Memory B cell (primary cell): ENCODE measurements at regions not wholly inside any gene's neighbourhood (a gene's known extent, or its start where the extent isn't known, plus 50 kb on each side); places are given as distances from the start of the nearest gene placed in this dataset.

Experiments used
- ATAC-seq: fragments of 150-1000 bp; cut with Tn5 transposase; 2 replicates; pipeline ENCODE4 v1.10.0; 2021; ENCODE audit warnings: low read depth, mild to moderate bottlenecking, moderate library complexity
- DNase-seq, 2 donors: peaks; one replicate each; pipeline ENCODE4 v3.0.0; 2022; ENCODE audit warnings: low spot score in 2 of 2
- H3K27ac Mint-ChIP-seq: one replicate; pipeline ENCODE4 v1.8.0; 2022; ENCODE audit warnings: mild to moderate bottlenecking, moderate library complexity, mixed read lengths
- H3K27me3 Mint-ChIP-seq: one replicate; pipeline ENCODE4 v1.8.0; 2022; ENCODE audit warnings: mixed read lengths
- H3K36me3 Mint-ChIP-seq: one replicate; pipeline ENCODE4 v1.8.0; 2022; ENCODE audit warnings: mild to moderate bottlenecking, mixed read lengths
- H3K4me1 Mint-ChIP-seq: one replicate; pipeline ENCODE4 v1.8.0; 2022; ENCODE audit warnings: mixed read lengths
- H3K4me3 Mint-ChIP-seq: one replicate; pipeline ENCODE4 v1.8.0; 2022; ENCODE audit warnings: mild to moderate bottlenecking, moderate library complexity, mixed read lengths
- H3K9me3 Mint-ChIP-seq: one replicate; pipeline ENCODE4 v1.8.0; 2022; ENCODE audit warnings: mixed read lengths

- Mint-ChIP-seq H3K4me1 (no peaks in the 10 kb centered on the region), H3K27me3 (peaks cover 4% of the 10 kb centered on the region), H3K36me3 (no peaks in the 10 kb centered on the region), H3K9me3 (no peaks in the 10 kb centered on the region), H3K4me3 (no peak overlapping the region), H3K27ac (no peak overlapping the region)
- DNase-seq (no peak), ATAC-seq (no peak)
These were observed 131.6 kb downstream of the HMX1 start for GRCh38 chr4:8739820-8740665.

DNA sequence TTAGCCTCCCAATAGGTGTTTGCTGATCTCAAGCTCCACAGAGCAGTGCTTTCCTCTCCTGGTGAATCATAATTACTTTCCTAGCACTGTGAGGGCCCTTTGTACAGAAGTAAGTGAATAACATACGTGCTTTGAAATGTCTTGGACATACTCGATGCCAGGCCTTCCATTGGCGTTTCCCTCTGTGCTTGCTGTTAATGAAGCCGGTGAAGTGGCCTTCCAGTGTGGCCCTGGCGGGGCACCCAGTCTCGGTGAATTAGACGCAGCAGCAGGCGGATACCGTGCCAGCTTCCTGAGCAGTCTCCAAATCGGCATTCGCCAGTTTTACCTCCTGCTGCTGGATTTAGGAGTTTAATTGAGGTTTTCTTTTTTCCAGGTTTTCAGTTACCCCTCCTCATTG, 132.3 kb downstream of the HMX1 start:
- no peak for ATAC-seq
- Mint-ChIP-seq H3K27ac (no peak overlapping the region), H3K4me1 (no peaks in the 10 kb centered on the region), H3K9me3 (peaks cover 2% of the 10 kb centered on the region), H3K27me3 (peaks cover 3% of the 10 kb centered on the region), H3K4me3 (no peak overlapping the region), H3K36me3 (no peaks in the 10 kb centered on the region)
- DNase-seq, result no peak

DNA sequence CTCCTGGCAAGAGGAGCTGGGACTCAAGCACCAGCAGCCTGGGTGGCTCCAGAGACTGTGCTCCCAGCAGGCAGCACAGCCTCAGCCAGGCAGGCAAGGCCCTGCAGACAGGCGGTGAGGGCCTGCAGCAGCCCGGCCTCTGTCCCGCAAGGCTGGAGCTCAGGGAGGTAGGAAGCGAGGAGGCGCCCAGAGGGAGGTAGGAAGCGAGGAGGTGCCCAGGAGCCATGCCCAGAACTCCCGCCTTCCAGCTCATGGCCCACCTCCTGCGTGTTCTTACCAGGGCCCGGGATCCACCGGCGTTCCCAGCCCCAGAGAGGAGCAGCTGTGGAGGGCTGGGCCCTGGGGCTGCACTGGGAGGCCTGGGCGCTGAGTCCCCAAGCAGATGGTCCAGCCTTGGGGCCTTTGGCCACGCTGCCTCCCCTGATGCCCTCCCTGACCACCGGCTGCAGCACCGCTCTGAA, 133.1 kb downstream of the HMX1 start:
- peaks cover 3% of the 10 kb centered on the region for H3K27me3 Mint-ChIP-seq
- DNase-seq, result no peak
- no peak for ATAC-seq
- H3K27ac Mint-ChIP-seq, result no peak overlapping the region
- H3K9me3 Mint-ChIP-seq, result peaks cover 3% of the 10 kb centered on the region
- no peaks in the 10 kb centered on the region for H3K36me3 Mint-ChIP-seq
- H3K4me3 Mint-ChIP-seq, result no peak overlapping the region
- no peaks in the 10 kb centered on the region for H3K4me1 Mint-ChIP-seq

DNA sequence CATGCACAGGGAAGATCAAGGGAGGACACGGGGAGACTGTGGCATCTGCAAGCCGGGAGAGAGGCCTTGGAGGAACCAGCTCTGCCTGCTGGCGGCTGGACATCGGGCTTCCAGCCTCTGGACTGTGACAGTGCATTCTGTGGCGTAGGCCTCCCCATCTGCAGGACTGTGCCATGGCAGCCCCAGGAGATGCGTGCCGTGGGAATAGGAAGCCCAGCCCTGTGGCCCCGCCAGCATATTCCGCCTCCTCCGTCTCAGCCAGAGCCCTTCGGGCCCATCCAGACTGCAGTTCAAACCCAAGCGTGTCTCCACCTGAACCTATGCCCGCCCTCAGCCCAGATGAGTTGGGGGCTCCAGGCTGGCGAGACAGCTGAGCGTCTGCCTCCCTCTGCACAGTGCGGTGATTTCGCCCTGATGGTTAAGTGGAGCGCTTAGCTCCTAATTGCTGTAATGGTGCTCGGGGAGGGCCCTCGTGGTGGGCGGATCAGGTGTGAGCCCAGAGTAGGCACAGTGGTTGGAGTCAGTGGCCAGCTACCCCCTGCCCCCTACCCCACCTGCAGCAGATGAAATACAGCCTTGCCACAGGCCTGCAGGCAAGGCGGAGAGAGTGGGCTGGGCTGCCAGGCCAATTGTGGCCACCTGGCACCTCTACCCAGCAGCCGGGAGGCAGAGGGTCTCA, 133.9 kb downstream of the HMX1 start:
- H3K9me3 Mint-ChIP-seq, result peaks cover 3% of the 10 kb centered on the region

GRCh38 chr4:8737075-8737474, 134.6 kb downstream of the HMX1 start:
- Mint-ChIP-seq H3K27ac (no peak overlapping the region), H3K9me3 (peaks cover 3% of the 10 kb centered on the region), H3K36me3 (no peaks in the 10 kb centered on the region), H3K4me3 (no peak overlapping the region), H3K27me3 (no peaks in the 10 kb centered on the region), H3K4me1 (no peaks in the 10 kb centered on the region)
- ATAC-seq, result no peak
- no peak for DNase-seq

More for the DNA sequence above, 133.9 kb downstream of the HMX1 start:
- no peaks in the 10 kb centered on the region for H3K4me1 Mint-ChIP-seq
- no peak overlapping the region for H3K27ac Mint-ChIP-seq
- H3K27me3 Mint-ChIP-seq, result peaks cover 1% of the 10 kb centered on the region
- no peaks in the 10 kb centered on the region for H3K36me3 Mint-ChIP-seq
- no peak for ATAC-seq
- H3K4me3 Mint-ChIP-seq, result no peak overlapping the region
- no peak for DNase-seq

DNA sequence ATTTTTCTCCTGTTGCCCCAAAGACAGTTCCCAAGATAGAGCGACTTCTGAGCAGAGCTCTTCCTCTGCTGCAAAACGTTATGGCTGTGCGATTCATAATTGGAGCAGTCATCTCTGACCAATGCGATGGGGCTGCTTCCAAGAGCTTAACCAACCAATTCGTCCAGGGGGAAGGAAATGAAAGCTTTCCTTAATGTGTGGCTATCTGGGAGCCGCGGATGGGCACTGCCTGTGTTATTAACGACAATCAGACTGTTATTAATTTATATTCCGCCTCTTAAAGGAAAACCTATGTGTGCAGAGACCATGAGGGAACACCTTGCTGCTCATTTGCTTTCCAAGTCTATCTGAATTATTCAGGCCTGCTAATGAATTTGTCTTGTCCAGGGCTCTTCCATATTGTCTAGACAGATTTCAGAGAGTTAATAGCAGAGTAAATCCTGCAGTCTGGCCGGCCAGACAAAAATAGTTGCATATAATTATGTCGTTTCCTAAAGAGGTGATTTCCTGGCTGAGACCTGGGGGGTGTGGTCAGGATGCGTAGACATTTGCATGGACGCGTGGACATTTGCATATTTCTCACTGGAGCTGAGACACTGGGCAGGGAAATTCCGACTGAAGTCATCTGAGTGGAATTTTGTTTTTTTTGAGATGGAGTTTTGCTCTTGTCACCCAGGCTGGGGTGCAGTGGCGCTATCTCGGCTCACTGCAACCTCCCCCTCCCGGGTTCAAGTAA, 135.4 kb downstream of the HMX1 start:
- DNase-seq, result no peak
- no peaks in the 10 kb centered on the region for H3K4me1 Mint-ChIP-seq
- no peak overlapping the region for H3K27ac Mint-ChIP-seq

DNA sequence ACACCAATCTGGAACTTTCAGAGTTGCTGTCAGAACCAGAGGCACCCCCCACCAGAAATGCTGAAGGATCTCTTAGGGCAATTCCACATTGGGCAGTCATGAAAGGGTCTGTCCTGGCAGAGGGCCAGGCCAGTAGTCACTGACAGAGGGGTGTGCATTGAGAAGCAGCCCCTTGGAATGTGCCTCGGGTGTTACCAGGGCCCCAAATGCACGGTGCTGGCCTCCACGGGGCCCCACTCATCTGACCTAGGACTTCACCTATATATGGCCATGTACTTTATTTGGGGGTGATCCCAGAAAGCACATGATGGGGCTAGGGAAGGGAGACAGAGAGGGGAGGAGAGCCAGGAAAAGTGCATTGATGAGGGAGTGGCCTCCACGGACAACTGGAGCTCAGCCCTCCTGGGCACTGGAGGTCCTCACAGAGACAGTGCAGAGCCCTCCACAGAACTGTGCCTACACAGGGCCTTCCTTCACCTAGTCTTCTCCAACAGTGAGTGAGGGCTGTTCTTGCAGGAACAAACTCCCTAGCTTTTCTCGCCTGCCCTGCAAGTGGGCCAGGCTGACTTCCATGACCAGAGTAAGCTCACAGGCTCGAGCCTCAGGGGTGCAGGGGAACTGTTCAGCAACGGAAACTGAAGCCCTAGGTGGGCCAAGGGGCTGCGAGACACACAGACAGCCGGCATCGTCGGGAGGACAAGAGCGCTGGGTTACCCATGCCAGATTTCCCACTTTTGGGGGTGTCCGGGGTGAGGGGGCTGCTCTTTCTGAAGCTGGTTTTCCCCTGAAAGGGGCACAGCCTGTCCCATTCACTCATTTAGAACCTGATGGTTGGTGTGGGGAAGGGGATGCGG, 136.2 kb downstream of the HMX1 start:
- H3K27ac Mint-ChIP-seq, result no peak overlapping the region
- no peaks in the 10 kb centered on the region for H3K27me3 Mint-ChIP-seq
- no peak for ATAC-seq
- peaks cover 3% of the 10 kb centered on the region for H3K9me3 Mint-ChIP-seq
- no peaks in the 10 kb centered on the region for H3K4me1 Mint-ChIP-seq
- no peak overlapping the region for H3K4me3 Mint-ChIP-seq
- DNase-seq, result no peak
- H3K36me3 Mint-ChIP-seq, result no peaks in the 10 kb centered on the region

More for the DNA sequence above, 135.4 kb downstream of the HMX1 start:
- no peaks in the 10 kb centered on the region for H3K36me3 Mint-ChIP-seq
- no peak overlapping the region for H3K4me3 Mint-ChIP-seq
- no peaks in the 10 kb centered on the region for H3K27me3 Mint-ChIP-seq
- H3K9me3 Mint-ChIP-seq, result peaks cover 3% of the 10 kb centered on the region
- ATAC-seq, result no peak

DNA sequence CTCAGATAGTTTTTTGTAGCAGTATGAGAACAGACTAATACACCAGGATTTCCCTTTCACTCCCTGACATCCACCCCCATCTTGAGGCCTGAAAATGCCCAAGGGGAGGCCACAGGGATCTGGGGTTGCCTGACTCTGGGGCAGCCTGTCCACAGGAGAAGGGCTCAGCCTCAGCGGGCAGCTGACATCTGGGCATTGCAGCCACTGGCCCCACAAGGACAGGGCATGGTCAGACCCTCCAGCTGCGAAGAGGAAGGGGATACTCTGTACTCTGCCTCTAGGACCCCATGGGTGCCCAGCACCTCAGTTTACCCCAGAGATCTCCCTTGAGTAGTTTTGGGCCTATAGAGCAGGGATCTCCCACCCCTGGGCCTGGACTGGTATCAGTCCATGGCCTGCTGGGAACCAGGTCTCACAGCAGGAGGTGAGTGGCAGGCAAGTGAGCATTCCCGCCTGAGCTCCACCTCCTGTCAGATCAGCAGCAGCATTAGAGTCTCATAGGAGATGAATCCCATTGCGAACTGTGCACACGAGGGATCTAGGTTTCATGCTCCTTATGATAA, 138.9 kb downstream of the HMX1 start:
- no peak overlapping the region for H3K27ac Mint-ChIP-seq
- H3K4me1 Mint-ChIP-seq, result no peaks in the 10 kb centered on the region
- no peak for DNase-seq
- no peaks in the 10 kb centered on the region for H3K27me3 Mint-ChIP-seq
- ATAC-seq, result no peak
- no peak overlapping the region for H3K4me3 Mint-ChIP-seq
- H3K9me3 Mint-ChIP-seq, result peaks cover 3% of the 10 kb centered on the region
- H3K36me3 Mint-ChIP-seq, result no peaks in the 10 kb centered on the region

DNA sequence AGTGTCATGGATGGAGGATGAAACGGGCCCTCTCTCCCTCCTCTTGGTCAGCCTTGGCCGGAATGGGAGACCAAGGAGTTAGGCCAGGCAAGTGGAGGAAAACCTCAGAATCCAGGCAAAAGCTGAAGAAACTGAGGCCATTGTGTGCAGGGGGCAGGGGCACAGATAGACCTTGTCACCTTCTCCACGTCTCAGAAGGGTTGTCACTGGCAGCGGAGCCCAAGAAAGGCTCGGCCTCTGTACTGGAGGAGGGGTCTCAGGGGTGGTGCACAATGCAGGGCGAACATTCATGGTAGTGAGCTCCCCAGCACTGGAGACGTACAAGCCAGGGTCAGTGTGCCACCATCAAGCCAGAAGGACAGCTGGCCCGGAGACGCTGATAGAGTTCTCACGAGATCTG, 139.5 kb downstream of the CPZ start:
- Mint-ChIP-seq H3K27ac (no peak overlapping the region), H3K9me3 (peaks cover 3% of the 10 kb centered on the region), H3K36me3 (no peaks in the 10 kb centered on the region), H3K27me3 (peaks cover 1% of the 10 kb centered on the region), H3K4me3 (no peak overlapping the region), H3K4me1 (no peaks in the 10 kb centered on the region)
- DNase-seq (no peak), ATAC-seq (no peak)

- Mint-ChIP-seq H3K4me3 (no peak overlapping the region), H3K36me3 (no peaks in the 10 kb centered on the region), H3K9me3 (peaks cover 3% of the 10 kb centered on the region), H3K27ac (no peak overlapping the region), H3K27me3 (peaks cover 1% of the 10 kb centered on the region), H3K4me1 (no peaks in the 10 kb centered on the region)
- DNase-seq, result no peak
- ATAC-seq, result no peak
These were observed 138.8 kb downstream of the CPZ start for GRCh38 chr4:8731364-8731763.

GRCh38 chr4:8730681-8731080, 138.1 kb downstream of the CPZ start:
- H3K27me3 Mint-ChIP-seq, result peaks cover 1% of the 10 kb centered on the region
- ATAC-seq (no peak), DNase-seq (no peak)
- H3K9me3 Mint-ChIP-seq, result peaks cover 3% of the 10 kb centered on the region
- H3K4me3 Mint-ChIP-seq, result no peak overlapping the region
- no peaks in the 10 kb centered on the region for H3K4me1 Mint-ChIP-seq
- H3K36me3 Mint-ChIP-seq, result no peaks in the 10 kb centered on the region
- H3K27ac Mint-ChIP-seq, result no peak overlapping the region

DNA sequence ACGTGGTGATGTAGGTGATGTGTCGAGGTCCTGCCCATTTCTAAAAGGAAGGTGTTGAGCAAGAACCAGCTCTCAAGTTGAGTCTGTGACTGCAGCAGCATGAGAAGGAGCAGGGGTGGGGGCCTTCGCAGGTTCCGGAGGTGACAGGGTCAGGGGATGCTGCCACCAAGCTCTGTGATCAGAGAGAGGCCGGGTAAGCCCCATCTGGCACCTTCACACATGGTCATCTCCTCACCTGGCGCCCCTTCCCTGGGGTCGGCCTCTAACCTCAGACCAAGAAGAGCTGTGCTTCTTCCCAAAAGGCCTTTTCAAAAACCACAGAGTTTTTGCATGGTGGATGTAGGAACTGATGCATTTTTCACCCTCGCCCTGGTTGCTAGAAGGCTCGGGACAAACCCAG, 137.6 kb downstream of the CPZ start:
- peaks cover 1% of the 10 kb centered on the region for H3K27me3 Mint-ChIP-seq
- H3K9me3 Mint-ChIP-seq, result peaks cover 3% of the 10 kb centered on the region
- H3K4me1 Mint-ChIP-seq, result no peaks in the 10 kb centered on the region
- no peak overlapping the region for H3K4me3 Mint-ChIP-seq
- ATAC-seq (no peak), DNase-seq (no peak)
- H3K27ac Mint-ChIP-seq, result no peak overlapping the region
- no peaks in the 10 kb centered on the region for H3K36me3 Mint-ChIP-seq

DNA sequence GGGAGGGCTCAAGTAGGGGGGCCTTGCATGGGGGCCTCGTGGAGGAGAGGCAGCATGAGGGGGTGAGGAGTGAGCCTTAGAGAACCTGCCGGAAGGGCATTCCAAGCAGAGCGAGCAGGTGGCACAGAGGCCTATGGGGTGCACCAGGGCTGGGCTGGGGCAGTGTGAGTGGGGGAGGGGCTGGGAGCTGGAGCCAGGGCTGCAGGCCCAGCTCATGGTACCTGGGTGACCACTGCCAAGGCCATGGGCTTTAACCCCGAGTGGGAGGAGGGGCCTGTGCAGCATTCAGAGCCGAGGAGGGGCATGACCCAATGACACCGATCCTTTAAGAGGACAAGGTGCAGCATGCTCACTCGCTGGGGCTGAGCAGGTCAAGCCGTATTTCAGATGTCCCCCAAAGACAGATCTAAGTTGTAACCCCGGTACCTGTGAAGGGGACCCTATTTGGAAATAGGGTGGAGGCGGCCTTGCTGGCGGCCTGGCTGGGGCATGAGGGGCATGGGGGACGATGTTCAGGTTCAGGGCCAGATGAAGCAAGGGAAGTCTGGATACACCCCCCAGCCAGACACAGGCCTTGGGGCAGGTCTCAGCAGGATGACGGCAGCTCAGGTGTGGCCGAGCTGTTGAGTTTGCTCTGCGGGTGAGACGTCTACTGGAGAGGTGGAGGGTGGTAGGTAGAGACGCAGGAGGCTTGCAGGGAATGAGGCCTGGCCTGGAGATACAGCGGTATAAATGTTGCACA, 137.0 kb downstream of the CPZ start:
- Mint-ChIP-seq H3K36me3 (no peaks in the 10 kb centered on the region), H3K9me3 (peaks cover 3% of the 10 kb centered on the region), H3K27ac (no peak overlapping the region), H3K27me3 (peaks cover 1% of the 10 kb centered on the region), H3K4me3 (no peak overlapping the region), H3K4me1 (no peaks in the 10 kb centered on the region)
- ATAC-seq (no peak), DNase-seq (no peak)
